ENCODE measurements at regions not wholly inside any gene's neighbourhood (a gene's known extent, or its start where the extent isn't known, plus 50 kb on each side); places are given as distances from the start of the nearest gene placed in this dataset.

DNA sequence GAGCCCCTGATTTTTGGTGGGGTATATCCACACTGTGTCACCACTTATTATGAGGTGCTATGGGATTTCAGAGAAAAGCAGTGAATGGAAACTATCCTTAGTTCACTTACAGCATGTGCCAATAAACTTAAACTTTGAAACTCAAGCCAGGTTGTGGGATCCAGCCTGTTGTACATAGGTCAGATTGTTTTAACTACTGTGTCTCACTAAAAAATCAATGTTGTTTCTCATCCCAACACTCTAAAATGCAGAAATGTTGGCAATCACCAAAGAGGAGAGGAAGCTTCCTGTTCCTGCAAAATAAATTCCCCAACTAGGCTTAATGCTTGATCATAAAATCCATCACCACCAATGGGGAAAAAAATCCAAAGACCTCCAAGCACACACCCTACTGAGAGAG lies 173.7 kb upstream of the ONECUT1 start:
- H2AFZ ChIP-seq (ENCODE audit: insufficient read depth, low read depth, low read length, poor library complexity, severe bottlenecking), result no peak overlapping the region
- POLR2A ChIA-PET, result no interaction called here
- H3K27me3 Mint-ChIP-seq, result peaks cover 15% of the 10 kb centered on the region
- CTCF ChIA-PET, result no interaction called here
- DNase-seq (no peak), ATAC-seq (ENCODE audit: low read depth) (no peak)
- H3K27me3 ChIP-seq (replicated peaks in 1 of 4; ENCODE audit: control extremely low read depth in 1 of 4, control insufficient read depth in 3 of 4, insufficient read depth in 4 of 4, low read length in 3 of 4), result no peaks in the 10 kb centered on the region
- no peaks in the 10 kb centered on the region for H3K79me2 ChIP-seq (ENCODE audit: control insufficient read depth, insufficient read depth, low read length)
- H3K4me1 ChIP-seq (ENCODE audit: control insufficient read depth in 2 of 2, insufficient read depth in 2 of 2, low read length in 2 of 2), result no peaks in the 10 kb centered on the region
- no peak overlapping the region for H3K27ac ChIP-seq (ENCODE audit: low read length in 2 of 2)
- H3K9ac ChIP-seq (ENCODE audit: low read length), result no peak overlapping the region
- intact Hi-C loops (cut with micrococcal nuclease), result no loop called here
- TF ChIP-seq, protein P1, sequence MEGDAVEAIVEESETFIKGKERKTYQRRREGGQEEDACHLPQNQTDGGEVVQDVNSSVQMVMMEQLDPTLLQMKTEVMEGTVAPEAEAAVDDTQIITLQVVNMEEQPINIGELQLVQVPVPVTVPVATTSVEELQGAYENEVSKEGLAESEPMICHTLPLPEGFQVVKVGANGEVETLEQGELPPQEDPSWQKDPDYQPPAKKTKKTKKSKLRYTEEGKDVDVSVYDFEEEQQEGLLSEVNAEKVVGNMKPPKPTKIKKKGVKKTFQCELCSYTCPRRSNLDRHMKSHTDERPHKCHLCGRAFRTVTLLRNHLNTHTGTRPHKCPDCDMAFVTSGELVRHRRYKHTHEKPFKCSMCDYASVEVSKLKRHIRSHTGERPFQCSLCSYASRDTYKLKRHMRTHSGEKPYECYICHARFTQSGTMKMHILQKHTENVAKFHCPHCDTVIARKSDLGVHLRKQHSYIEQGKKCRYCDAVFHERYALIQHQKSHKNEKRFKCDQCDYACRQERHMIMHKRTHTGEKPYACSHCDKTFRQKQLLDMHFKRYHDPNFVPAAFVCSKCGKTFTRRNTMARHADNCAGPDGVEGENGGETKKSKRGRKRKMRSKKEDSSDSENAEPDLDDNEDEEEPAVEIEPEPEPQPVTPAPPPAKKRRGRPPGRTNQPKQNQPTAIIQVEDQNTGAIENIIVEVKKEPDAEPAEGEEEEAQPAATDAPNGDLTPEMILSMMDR (IDR thresholded peaks at IDR 0.05), result no peak
- TF ChIP-seq EZH2 (IDR thresholded peaks at IDR 0.05; ENCODE audit: borderline replicate concordance, insufficient read depth, low read depth, low read length, poor library complexity, severe bottlenecking), result no peak
- H3K4me3 Mint-ChIP-seq, result no peak overlapping the region
- no peaks in the 10 kb centered on the region for H3K4me1 Mint-ChIP-seq
- H3K4me3 ChIP-seq (ENCODE audit: control extremely low read depth in 1 of 5, extremely low read depth in 1 of 5, insufficient read depth in 1 of 5, low read depth in 2 of 5, low read length in 4 of 5), result no peak overlapping the region
- H3K9me3 ChIP-seq (ENCODE audit: control extremely low read depth in 1 of 3, control insufficient read depth in 2 of 3, insufficient read depth in 1 of 3, low read length in 2 of 3), result no peaks in the 10 kb centered on the region
- no peak overlapping the region for H3K27ac Mint-ChIP-seq
- no peaks in the 10 kb centered on the region for H3K36me3 ChIP-seq (replicated peaks in 1 of 2; ENCODE audit: control extremely low read depth in 1 of 2, control insufficient read depth in 1 of 2, extremely low read depth in 1 of 2, insufficient read depth in 2 of 2, low read length in 1 of 2)
- no peaks in the 10 kb centered on the region for H4K20me1 ChIP-seq (ENCODE audit: control insufficient read depth, insufficient read depth, low read length, poor library complexity, severe bottlenecking)
- no peak overlapping the region for H3K4me2 ChIP-seq (replicated peaks; ENCODE audit: low read depth, low read length, poor library complexity, severe bottlenecking)
- H3K9me3 Mint-ChIP-seq (ENCODE audit: insufficient read depth), result peaks cover 1% of the 10 kb centered on the region

DNA sequence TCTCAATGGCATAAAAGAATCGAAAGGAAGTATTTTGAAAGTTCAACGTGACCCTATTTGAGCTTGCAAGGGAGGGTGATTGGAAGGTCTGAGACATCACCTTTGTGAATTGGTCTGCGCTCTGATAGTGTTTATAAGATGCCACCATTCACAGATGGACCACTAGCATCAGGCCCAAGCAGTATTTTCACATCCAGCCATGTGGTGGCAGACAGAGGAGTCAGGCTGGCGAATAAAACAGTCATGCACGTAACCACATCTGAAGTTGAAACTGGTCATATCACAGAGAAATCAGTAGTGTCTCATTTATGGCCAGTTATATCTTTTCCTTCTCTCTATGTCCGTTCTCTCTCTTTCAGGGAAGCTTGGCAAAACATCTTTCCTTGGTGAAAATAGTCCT lies 170.1 kb upstream of the ONECUT1 start:
- Histone ChIP-seq H3K27me3 (replicated peaks in 1 of 4; ENCODE audit: control extremely low read depth in 1 of 4, control insufficient read depth in 3 of 4, insufficient read depth in 4 of 4, low read length in 3 of 4) (no peaks in the 10 kb centered on the region), H3K4me3 (ENCODE audit: control extremely low read depth in 1 of 5, extremely low read depth in 1 of 5, insufficient read depth in 1 of 5, low read depth in 2 of 5, low read length in 4 of 5) (no peak overlapping the region), H3K4me1 (ENCODE audit: control insufficient read depth in 2 of 2, insufficient read depth in 2 of 2, low read length in 2 of 2) (no peaks in the 10 kb centered on the region), H3K4me2 (replicated peaks; ENCODE audit: low read depth, low read length, poor library complexity, severe bottlenecking) (no peak overlapping the region), H2AFZ (ENCODE audit: insufficient read depth, low read depth, low read length, poor library complexity, severe bottlenecking) (no peak overlapping the region), H3K36me3 (replicated peaks in 1 of 2; ENCODE audit: control extremely low read depth in 1 of 2, control insufficient read depth in 1 of 2, extremely low read depth in 1 of 2, insufficient read depth in 2 of 2, low read length in 1 of 2) (no peaks in the 10 kb centered on the region), H3K27ac (ENCODE audit: low read length in 2 of 2) (no peak overlapping the region), H3K9me3 (ENCODE audit: control extremely low read depth in 1 of 3, control insufficient read depth in 2 of 3, insufficient read depth in 1 of 3, low read length in 2 of 3) (no peaks in the 10 kb centered on the region), H3K79me2 (ENCODE audit: control insufficient read depth, insufficient read depth, low read length) (no peaks in the 10 kb centered on the region), H3K9ac (ENCODE audit: low read length) (no peak overlapping the region), H4K20me1 (ENCODE audit: control insufficient read depth, insufficient read depth, low read length, poor library complexity, severe bottlenecking) (no peaks in the 10 kb centered on the region)
- ATAC-seq (ENCODE audit: low read depth), result no peak
- DNase-seq, result no peak
- peaks cover 8% of the 10 kb centered on the region for H3K27me3 Mint-ChIP-seq
- H3K4me3 Mint-ChIP-seq, result no peak overlapping the region
- ChIA-PET CTCF (no interaction called here), POLR2A (no interaction called here)
- intact Hi-C loops (cut with micrococcal nuclease), result no loop called here
- H3K9me3 Mint-ChIP-seq (ENCODE audit: insufficient read depth), result peaks cover 1% of the 10 kb centered on the region
- TF ChIP-seq, protein P1 (IDR thresholded peaks at IDR 0.05), result no peak
- TF ChIP-seq EZH2 (IDR thresholded peaks at IDR 0.05; ENCODE audit: borderline replicate concordance, insufficient read depth, low read depth, low read length, poor library complexity, severe bottlenecking), result no peak
- WGBS (ENCODE audit: insufficient coverage), result 75% methylated on average over 4 of the region's 6 CpGs
- no peak overlapping the region for H3K27ac Mint-ChIP-seq
- no peaks in the 10 kb centered on the region for H3K4me1 Mint-ChIP-seq

Data from B cell (primary cell).